Renal pelvis (tissue), 1 donor: ENCODE measurements at regions not wholly inside any gene's neighbourhood (a gene's known extent, or its start where the extent isn't known, plus 50 kb on each side); places are given as distances from the start of the nearest gene placed in this dataset.
"Not testable (repeated sequence)": the region's sequence is repeated elsewhere in the genome, so short reads cannot be mapped to it uniquely, and the experiment has no call there.

ENCODE experiments used
- DNase-seq: peaks from one replicate; pipeline ENCODE4 v3.0.0-alpha.2; 2013

GRCh38 chr5:142542078-142542477, 143.8 kb downstream of the FGF1 start:
- DNase-seq: no peak

GRCh38 chr5:142540922-142541422, 144.9 kb downstream of the FGF1 start:
- peak; percentile 52 for DNase-seq

- DNase-seq: no peak
These were observed 146.6 kb downstream of the FGF1 start for GRCh38 chr5:142539154-142539740.

- no peak for DNase-seq
These were observed 148.0 kb downstream of the FGF1 start for GRCh38 chr5:142537938-142538337.

- no peak for DNase-seq
These were observed 153.1 kb downstream of the FGF1 start for GRCh38 chr5:142532781-142533176.

- no peak for DNase-seq
These were observed 153.7 kb downstream of the FGF1 start for GRCh38 chr5:142531977-142532780.

GRCh38 chr5:142530904-142531303, 155.0 kb downstream of the FGF1 start:
- DNase-seq: no peak

- DNase-seq: no peak
These were observed 156.1 kb downstream of the FGF1 start for GRCh38 chr5:142529626-142530278.

- no peak for DNase-seq
These were observed 158.1 kb downstream of the FGF1 start for GRCh38 chr5:142527664-142528295.

- no peak for DNase-seq
These were observed 158.7 kb downstream of the FGF1 start for GRCh38 chr5:142527234-142527633.

- no peak for DNase-seq
These were observed 162.9 kb downstream of the FGF1 start for GRCh38 chr5:142522983-142523382.

GRCh38 chr5:142521706-142522105, 164.2 kb downstream of the FGF1 start:
- DNase-seq: no peak

GRCh38 chr5:142520885-142521284, 165.0 kb downstream of the FGF1 start:
- DNase-seq: no peak

- not testable (repeated sequence) for DNase-seq
These were observed 166.0 kb downstream of the FGF1 start for GRCh38 chr5:142519913-142520312.

GRCh38 chr5:142517840-142518239, 168.1 kb downstream of the FGF1 start:
- DNase-seq: no peak

- DNase-seq: no peak
These were observed 169.2 kb downstream of the FGF1 start for GRCh38 chr5:142516732-142517131.

GRCh38 chr5:142515036-142515435, 170.9 kb downstream of the FGF1 start:
- DNase-seq: no peak

GRCh38 chr5:142514196-142514595, 171.7 kb downstream of the FGF1 start:
- DNase-seq: no peak

GRCh38 chr5:142512043-142513042, 173.5 kb downstream of the FGF1 start:
- DNase-seq: no peak

- no peak for DNase-seq
These were observed 174.5 kb downstream of the FGF1 start for GRCh38 chr5:142511358-142511757.

- no peak for DNase-seq
These were observed 176.9 kb downstream of the FGF1 start for GRCh38 chr5:142509026-142509425.
